Vagina (tissue), 2 donors: ENCODE measurements at regions not wholly inside any gene's neighbourhood (a gene's known extent, or its start where the extent isn't known, plus 50 kb on each side); places are given as distances from the start of the nearest gene placed in this dataset.

Experiments
- DNase-seq, 2 donors: peaks; one replicate each; pipeline ENCODE4 v3.0.0-alpha.2; 2017; ENCODE audit errors: extremely low spot score in 2 of 2
- H3K27ac ChIP-seq: fragments of 200-600 bp; sonication (generic); one replicate; pipeline ENCODE4 v1.5.1; 2019
- H3K27me3 ChIP-seq: fragments of 200-600 bp; sonication (generic); one replicate; pipeline ENCODE4 v1.5.1; 2019
- H3K36me3 ChIP-seq, 2 donors: fragments of 200-600 bp; sonication (generic); one replicate each; pipeline ENCODE4 v1.5.1; 2017 to 2019
- H3K4me1 ChIP-seq: fragments of 200-600 bp; sonication (generic); one replicate; pipeline ENCODE4 v1.5.1; 2019
- H3K4me3 ChIP-seq, 2 donors: fragments of 200-600 bp; sonication (generic); 1 replicate in 1 of 2; 2 replicates in 1 of 2; pipeline ENCODE4 v1.5.1; 2016 to 2019
- H3K9me3 ChIP-seq: fragments of 200-600 bp; sonication (generic); one replicate; pipeline ENCODE4 v1.5.1; 2019
- CTCF ChIP-seq, 3 experiments: fragments of 450-650 bp in 2 of 3; fragments of 200-600 bp in 1 of 3; sonication (generic) in 1 of 3; IDR thresholded peaks; one replicate each; pipeline ENCODE4 v1.5.1; 2017 to 2019; ENCODE audit warnings: antibody characterized with exemption in 3 of 3, mild to moderate bottlenecking in 2 of 3, moderate library complexity in 2 of 3
- POLR2A ChIP-seq, 2 donors: fragments of 450-650 bp; IDR thresholded peaks; one replicate each; pipeline ENCODE4 v1.6.1; 2017; ENCODE audit warnings: antibody characterized with exemption in 2 of 2, mild to moderate bottlenecking in 2 of 2, moderate library complexity in 2 of 2
- POLR2AphosphoS5 ChIP-seq, 2 donors: sonication (generic); formaldehyde crosslinking; IDR thresholded peaks; one replicate each; pipeline ENCODE4 v1.9.0; 2017; ENCODE audit warnings: antibody characterized with exemption in 2 of 2, mild to moderate bottlenecking in 2 of 2, low read depth in 1 of 2; ENCODE audit not compliant: insufficient read depth in 1 of 2
- intact Hi-C: fragments of 100-400 bp; cut with DNase I; formaldehyde crosslinking; loops from one replicate; pipeline ENCODE4 v1.15.1; 2023

GRCh38 chr3:29050155-29050554, 230.7 kb upstream of the RBMS3 start:
- no peaks in the 10 kb centered on the region for H3K27me3 ChIP-seq
- no peak overlapping the region for H3K27ac ChIP-seq
- intact Hi-C loops: no loop called here
- TF ChIP-seq POLR2AphosphoS5 (IDR thresholded peaks at IDR 0.05; ENCODE audit: insufficient read depth in 1 of 2, low read depth in 1 of 2) (no peak), CTCF (IDR thresholded peaks at IDR 0.05) (no peak), POLR2A (IDR thresholded peaks at IDR 0.05) (no peak)
- no peak overlapping the region for H3K4me3 ChIP-seq
- H3K36me3 ChIP-seq: no peaks in the 10 kb centered on the region
- H3K9me3 ChIP-seq: no peaks in the 10 kb centered on the region
- no peak for DNase-seq
- no peaks in the 10 kb centered on the region for H3K4me1 ChIP-seq

- H3K4me1 ChIP-seq: no peaks in the 10 kb centered on the region
- intact Hi-C loops: no loop called here
- TF ChIP-seq CTCF (IDR thresholded peaks at IDR 0.05) (no peak), POLR2AphosphoS5 (IDR thresholded peaks at IDR 0.05; ENCODE audit: insufficient read depth in 1 of 2, low read depth in 1 of 2) (no peak), POLR2A (IDR thresholded peaks at IDR 0.05) (no peak)
- no peak for DNase-seq
- no peaks in the 10 kb centered on the region for H3K27me3 ChIP-seq
- H3K27ac ChIP-seq: no peak overlapping the region
- no peaks in the 10 kb centered on the region for H3K9me3 ChIP-seq
- H3K36me3 ChIP-seq: no peaks in the 10 kb centered on the region
- no peak overlapping the region for H3K4me3 ChIP-seq
Observed at GRCh38 chr3:29057326-29057725, 223.5 kb upstream of the RBMS3 start.

DNA sequence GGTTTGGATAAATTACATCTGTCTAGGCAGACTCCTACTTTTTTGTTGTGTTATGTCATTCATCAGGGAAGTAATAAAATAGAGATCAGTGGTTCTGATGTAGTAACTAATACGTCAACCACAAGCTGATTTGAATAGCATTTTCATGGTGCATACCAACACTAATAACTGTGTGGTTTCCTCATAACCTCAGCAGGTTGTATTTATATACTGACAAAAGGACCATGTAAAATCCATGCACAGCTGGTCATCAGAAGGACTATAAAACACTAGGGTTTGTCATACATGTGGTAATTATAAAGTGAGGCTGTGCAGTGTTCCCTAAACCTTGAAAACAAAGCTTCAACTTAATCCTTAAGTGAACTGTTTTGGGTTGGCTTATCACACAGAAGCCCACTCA, 216.8 kb upstream of the RBMS3 start:
- Histone ChIP-seq H3K4me3 (no peak overlapping the region), H3K9me3 (no peaks in the 10 kb centered on the region), H3K4me1 (no peaks in the 10 kb centered on the region), H3K27ac (no peak overlapping the region), H3K27me3 (no peaks in the 10 kb centered on the region), H3K36me3 (no peaks in the 10 kb centered on the region)
- DNase-seq: no peak
- TF ChIP-seq POLR2A (IDR thresholded peaks at IDR 0.05) (no peak), POLR2AphosphoS5 (IDR thresholded peaks at IDR 0.05; ENCODE audit: insufficient read depth in 1 of 2, low read depth in 1 of 2) (no peak), CTCF (IDR thresholded peaks at IDR 0.05) (no peak)
- intact Hi-C loops: no loop called here

DNA sequence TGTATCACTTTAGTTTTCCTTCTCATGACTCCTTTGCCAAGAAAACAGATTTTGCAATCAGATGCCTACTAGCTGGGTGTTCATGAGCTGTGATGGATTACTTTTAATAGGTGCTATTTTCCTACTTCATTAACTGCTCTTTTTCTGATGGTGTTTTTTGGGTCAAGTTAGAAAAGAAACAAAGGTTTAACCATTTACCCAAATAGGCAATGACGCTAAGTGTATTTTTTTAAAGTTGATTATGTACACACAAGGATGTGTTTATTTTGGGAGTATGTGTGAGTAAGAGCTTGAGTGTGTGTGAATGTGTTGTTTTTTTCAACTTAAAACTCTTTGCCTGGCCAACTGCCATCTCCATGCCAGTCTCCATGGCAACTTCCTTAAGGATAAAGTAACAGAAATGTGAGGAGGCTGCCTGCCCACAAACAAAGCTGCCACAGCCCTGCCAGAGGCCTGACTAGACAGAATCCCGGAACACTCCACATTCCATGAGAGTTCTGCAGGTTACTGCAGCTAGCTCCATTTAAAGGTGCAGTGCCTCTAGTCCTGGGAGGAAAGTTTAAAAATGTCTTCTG, 215.6 kb upstream of the RBMS3 start:
- H3K36me3 ChIP-seq: no peaks in the 10 kb centered on the region
- no peaks in the 10 kb centered on the region for H3K27me3 ChIP-seq
- H3K27ac ChIP-seq: no peak overlapping the region
- no peak overlapping the region for H3K4me3 ChIP-seq
- DNase-seq: no peak
- no peaks in the 10 kb centered on the region for H3K9me3 ChIP-seq
- intact Hi-C loops: no loop called here
- TF ChIP-seq CTCF (IDR thresholded peaks at IDR 0.05) (no peak), POLR2A (IDR thresholded peaks at IDR 0.05) (no peak), POLR2AphosphoS5 (IDR thresholded peaks at IDR 0.05; ENCODE audit: insufficient read depth in 1 of 2, low read depth in 1 of 2) (no peak)
- H3K4me1 ChIP-seq: no peaks in the 10 kb centered on the region

- Histone ChIP-seq H3K4me3 (no peak overlapping the region), H3K27me3 (no peaks in the 10 kb centered on the region), H3K4me1 (no peaks in the 10 kb centered on the region), H3K27ac (no peak overlapping the region), H3K9me3 (no peaks in the 10 kb centered on the region), H3K36me3 (no peaks in the 10 kb centered on the region)
- TF ChIP-seq CTCF (IDR thresholded peaks at IDR 0.05) (no peak), POLR2A (IDR thresholded peaks at IDR 0.05) (no peak), POLR2AphosphoS5 (IDR thresholded peaks at IDR 0.05; ENCODE audit: insufficient read depth in 1 of 2, low read depth in 1 of 2) (no peak)
- DNase-seq: no peak
- intact Hi-C loops: no loop called here
Observed at GRCh38 chr3:29067007-29067406, 213.9 kb upstream of the RBMS3 start.
